ENCODE measurements at regions not wholly inside any gene's neighbourhood (a gene's known extent, or its start where the extent isn't known, plus 50 kb on each side); places are given as distances from the start of the nearest gene placed in this dataset.

- H3K36me3 Mint-ChIP-seq = no peaks in the 10 kb centered on the region
- intact Hi-C loops (cut with micrococcal nuclease) = no loop called here
- Histone ChIP-seq H3K9me3 (replicated peaks in 1 of 2; ENCODE audit: control insufficient read depth in 1 of 2, insufficient read depth in 1 of 2, low read length in 2 of 2) (no peaks in the 10 kb centered on the region), H4K20me1 (ENCODE audit: insufficient read depth, low read length) (no peaks in the 10 kb centered on the region), H3K79me2 (ENCODE audit: insufficient read depth, low read length) (no peaks in the 10 kb centered on the region), H2AFZ (ENCODE audit: insufficient read depth, low read depth, low read length, poor library complexity, severe bottlenecking) (no peak overlapping the region), H3K4me1 (ENCODE audit: control insufficient read depth in 1 of 2, insufficient read depth in 2 of 2, low read length in 2 of 2) (no peaks in the 10 kb centered on the region), H3K4me2 (replicated peaks; ENCODE audit: extremely low read depth, low read length, poor library complexity, severe bottlenecking) (no peak overlapping the region), H3K9ac (ENCODE audit: insufficient read depth, low read length, poor library complexity, severe bottlenecking) (no peak overlapping the region), H3K27me3 (ENCODE audit: control insufficient read depth in 2 of 2, insufficient read depth in 2 of 2, low read length in 2 of 2) (no peaks in the 10 kb centered on the region), H3K4me3 (replicated peaks in 1 of 3; ENCODE audit: low read depth in 2 of 3, low read length in 3 of 3) (no peak overlapping the region), H3K36me3 (replicated peaks in 1 of 2; ENCODE audit: control insufficient read depth in 1 of 2, insufficient read depth in 2 of 2, low read length in 2 of 2) (no peaks in the 10 kb centered on the region), H3K27ac (ENCODE audit: low read depth in 1 of 2, low read length in 2 of 2) (no peak overlapping the region)
- no peak for TF ChIP-seq CTCF (IDR thresholded peaks at IDR 0.05)
- no peak overlapping the region for H3K27ac Mint-ChIP-seq
- no peak overlapping the region for H3K4me3 Mint-ChIP-seq
- no peak for DNase-seq
- H3K27me3 Mint-ChIP-seq (ENCODE audit: low read depth in 3 of 3) = peaks cover 0 to 4% (median 0%) of the 10 kb centered on the region in 3 donors
- peaks cover 0 to 2% (median 0%) of the 10 kb centered on the region in 7 donors for H3K9me3 Mint-ChIP-seq
- H3K4me1 Mint-ChIP-seq = no peaks in the 10 kb centered on the region
These were observed 109.4 kb upstream of the C1GALT1C1 start for GRCh38 chrX:120739300-120739699.

GRCh38 chrX:120736989-120737388, 107.1 kb upstream of the C1GALT1C1 start:
- H3K4me1 ChIP-seq (ENCODE audit: control insufficient read depth in 1 of 2, insufficient read depth in 2 of 2, low read length in 2 of 2) = no peaks in the 10 kb centered on the region
- H3K9me3 Mint-ChIP-seq = peaks cover 0 to 3% (median 0%) of the 10 kb centered on the region in 7 donors
- TF ChIP-seq CTCF (IDR thresholded peaks at IDR 0.05) = no peak
- no peaks in the 10 kb centered on the region for H3K4me1 Mint-ChIP-seq
- no peak overlapping the region for H3K27ac ChIP-seq (ENCODE audit: low read depth in 1 of 2, low read length in 2 of 2)
- H3K4me3 ChIP-seq (replicated peaks in 1 of 3; ENCODE audit: low read depth in 2 of 3, low read length in 3 of 3) = no peak overlapping the region
- H3K79me2 ChIP-seq (ENCODE audit: insufficient read depth, low read length) = no peaks in the 10 kb centered on the region
- no peak overlapping the region for H3K4me3 Mint-ChIP-seq
- no peaks in the 10 kb centered on the region for H3K9me3 ChIP-seq (replicated peaks in 1 of 2; ENCODE audit: control insufficient read depth in 1 of 2, insufficient read depth in 1 of 2, low read length in 2 of 2)
- WGBS (ENCODE audit: insufficient coverage) = 75% methylated on average over 1 of the region's 1 CpG
- no peak overlapping the region for H2AFZ ChIP-seq (ENCODE audit: insufficient read depth, low read depth, low read length, poor library complexity, severe bottlenecking)
- no peak overlapping the region for H3K4me2 ChIP-seq (replicated peaks; ENCODE audit: extremely low read depth, low read length, poor library complexity, severe bottlenecking)
- H4K20me1 ChIP-seq (ENCODE audit: insufficient read depth, low read length) = no peaks in the 10 kb centered on the region
- H3K36me3 ChIP-seq (replicated peaks in 1 of 2; ENCODE audit: control insufficient read depth in 1 of 2, insufficient read depth in 2 of 2, low read length in 2 of 2) = no peaks in the 10 kb centered on the region
- peaks cover 0 to 4% (median 1%) of the 10 kb centered on the region in 3 donors for H3K27me3 Mint-ChIP-seq (ENCODE audit: low read depth in 3 of 3)
- peak overlapping the region in 1 of 7 donors; percentile 68 for H3K27ac Mint-ChIP-seq
- no peaks in the 10 kb centered on the region for H3K27me3 ChIP-seq (ENCODE audit: control insufficient read depth in 2 of 2, insufficient read depth in 2 of 2, low read length in 2 of 2)
- H3K9ac ChIP-seq (ENCODE audit: insufficient read depth, low read length, poor library complexity, severe bottlenecking) = no peak overlapping the region
- intact Hi-C loops (cut with micrococcal nuclease) = no loop called here
- DNase-seq = no peak
- H3K36me3 Mint-ChIP-seq = no peaks in the 10 kb centered on the region

Data from CD14-positive monocyte (primary cell).